MG63 (cell line): ENCODE measurements at regions not wholly inside any gene's neighbourhood (a gene's known extent, or its start where the extent isn't known, plus 50 kb on each side); places are given as distances from the start of the nearest gene placed in this dataset.

Experiments used
- DNase-seq: peaks from one replicate; pipeline ENCODE4 v3.0.0-alpha.2; 2020
- H3K27me3 ChIP-seq: fragments of 250-450 bp; sonication (Bioruptor Pico); 2 replicates; pipeline ENCODE4 v1.5.1; 2020; ENCODE audit warnings: mild to moderate bottlenecking, moderate library complexity
- H3K36me3 ChIP-seq: fragments of 250-450 bp; sonication (Bioruptor Pico); 2 replicates; pipeline ENCODE4 v1.5.1; 2020; ENCODE audit warnings: mild to moderate bottlenecking, moderate library complexity
- H3K4me3 ChIP-seq: fragments of 250-450 bp; sonication (Bioruptor Pico); 2 replicates; pipeline ENCODE4 v1.5.1; 2020; ENCODE audit warnings: mild to moderate bottlenecking, moderate library complexity
- H3K9me3 ChIP-seq: fragments of 250-450 bp; sonication (Bioruptor Pico); 2 replicates; pipeline ENCODE4 v1.5.1; 2020; ENCODE audit warnings: mild to moderate bottlenecking, moderate library complexity

DNA sequence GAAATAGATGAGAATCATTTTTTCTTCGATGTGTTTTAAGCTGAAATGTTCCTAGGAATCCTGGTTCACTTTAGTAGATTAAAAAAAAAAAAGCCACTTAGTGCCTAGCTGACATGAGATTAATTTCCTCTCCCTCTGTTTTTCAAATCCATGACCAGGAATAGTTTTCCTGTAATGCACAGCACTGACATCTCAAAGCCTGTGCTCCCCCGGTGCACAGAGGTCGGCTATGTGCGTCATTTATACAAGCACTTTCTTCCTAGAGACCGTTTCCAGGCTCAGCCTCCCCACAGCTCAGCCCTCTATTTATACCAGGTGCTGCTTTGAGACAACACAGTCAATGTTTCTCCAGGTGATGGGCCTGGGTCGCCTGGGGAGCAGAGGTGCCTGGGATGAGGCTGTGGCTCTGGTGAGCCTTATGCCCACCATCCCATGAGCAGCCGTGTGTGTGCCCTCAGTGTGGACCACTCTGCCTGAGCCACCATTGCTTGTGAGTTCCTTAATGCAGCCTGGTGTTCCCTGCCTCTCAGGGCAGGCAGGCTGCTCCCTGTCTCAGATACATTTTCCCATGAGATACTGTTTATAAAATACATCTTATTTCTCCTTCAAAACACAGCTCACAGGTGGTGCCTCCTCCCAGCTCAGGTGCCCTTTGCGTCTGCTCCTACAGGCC, 515.7 kb upstream of the HS6ST1 start:
- H3K27me3 ChIP-seq, result no peaks in the 10 kb centered on the region
- DNase-seq, result no peak
- no peaks in the 10 kb centered on the region for H3K9me3 ChIP-seq
- H3K36me3 ChIP-seq, result no peaks in the 10 kb centered on the region
- H3K4me3 ChIP-seq, result no peak overlapping the region

GRCh38 chr2:128834880-128835252, 516.2 kb upstream of the HS6ST1 start:
- no peak for DNase-seq
- Histone ChIP-seq H3K4me3 (no peak overlapping the region), H3K27me3 (no peaks in the 10 kb centered on the region), H3K9me3 (no peaks in the 10 kb centered on the region), H3K36me3 (no peaks in the 10 kb centered on the region)

DNA sequence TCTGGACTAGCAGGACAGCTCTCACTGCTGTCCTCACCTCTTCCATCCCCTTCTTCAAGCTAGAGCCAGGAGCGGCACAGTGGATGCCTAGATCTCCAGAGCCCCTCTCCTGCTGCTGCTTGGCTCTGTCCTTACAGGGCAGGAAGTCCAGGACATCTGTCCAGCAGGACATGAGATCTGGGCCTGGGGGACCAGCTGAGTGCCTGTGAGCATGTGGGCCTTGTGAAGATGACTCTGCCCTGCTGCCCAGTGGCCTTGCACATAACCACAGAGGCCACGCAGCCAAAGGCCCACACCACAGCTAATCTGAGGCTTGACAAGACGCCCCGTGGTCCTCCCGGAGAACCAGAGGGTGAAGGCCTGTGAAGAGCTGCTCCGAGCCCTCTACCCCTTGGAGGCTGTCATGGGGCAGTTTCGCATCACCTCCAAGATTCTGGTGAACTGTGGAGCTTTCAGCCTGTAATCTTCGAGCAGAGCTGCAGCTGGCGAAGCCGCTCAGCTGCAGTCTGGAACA, 516.7 kb upstream of the HS6ST1 start:
- Histone ChIP-seq H3K4me3 (no peak overlapping the region), H3K9me3 (no peaks in the 10 kb centered on the region), H3K27me3 (no peaks in the 10 kb centered on the region), H3K36me3 (no peaks in the 10 kb centered on the region)
- DNase-seq, result no peak

DNA sequence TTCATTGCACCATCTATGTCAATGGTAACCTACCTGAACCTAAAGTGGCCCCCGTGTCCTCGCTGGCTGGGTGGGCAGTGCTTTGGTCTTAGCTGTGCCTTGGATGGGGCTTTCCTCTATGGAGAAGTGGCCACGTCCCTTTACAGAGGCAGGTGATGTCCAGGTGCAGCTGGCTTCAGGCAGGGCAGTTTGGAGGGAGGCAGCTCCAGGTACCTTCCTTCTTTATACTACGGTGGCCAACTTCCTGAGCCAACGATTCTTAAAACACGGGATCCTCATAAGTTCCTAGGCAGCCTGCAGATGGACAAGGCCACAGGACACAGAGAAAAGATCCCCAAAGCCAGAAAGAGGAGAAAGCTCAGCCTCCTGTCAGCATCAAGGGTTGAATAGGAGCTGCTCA, 517.3 kb upstream of the HS6ST1 start:
- H3K27me3 ChIP-seq, result no peaks in the 10 kb centered on the region
- no peaks in the 10 kb centered on the region for H3K9me3 ChIP-seq
- H3K36me3 ChIP-seq, result no peaks in the 10 kb centered on the region
- no peak for DNase-seq
- no peak overlapping the region for H3K4me3 ChIP-seq

DNA sequence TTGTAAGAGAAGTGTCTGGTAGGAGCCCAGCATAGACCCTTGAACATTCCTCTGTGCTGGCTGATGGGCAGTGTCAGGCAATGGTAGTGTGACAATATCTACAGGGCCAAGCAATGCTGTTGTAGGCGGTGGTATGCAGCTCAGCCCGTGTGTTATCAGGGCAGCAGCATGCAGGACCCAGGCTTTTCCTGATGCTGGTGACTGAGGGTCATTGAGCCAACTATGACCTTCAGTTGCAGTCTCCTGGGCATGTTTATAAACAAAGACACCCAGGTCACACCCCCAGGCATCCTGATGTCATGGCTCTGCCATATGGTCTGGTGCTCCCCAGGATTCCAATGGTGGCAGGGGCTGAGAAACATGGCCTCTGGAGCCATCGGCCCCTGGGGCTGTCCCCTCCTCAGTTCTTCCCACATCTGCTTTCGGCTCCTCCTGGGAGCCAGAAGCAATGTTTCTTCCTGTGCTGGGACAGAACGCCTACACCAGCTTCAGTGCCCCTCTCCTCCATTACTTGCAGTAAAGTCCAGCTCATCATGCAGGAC, 518.0 kb upstream of the HS6ST1 start:
- no peak overlapping the region for H3K4me3 ChIP-seq
- no peak for DNase-seq

DNA sequence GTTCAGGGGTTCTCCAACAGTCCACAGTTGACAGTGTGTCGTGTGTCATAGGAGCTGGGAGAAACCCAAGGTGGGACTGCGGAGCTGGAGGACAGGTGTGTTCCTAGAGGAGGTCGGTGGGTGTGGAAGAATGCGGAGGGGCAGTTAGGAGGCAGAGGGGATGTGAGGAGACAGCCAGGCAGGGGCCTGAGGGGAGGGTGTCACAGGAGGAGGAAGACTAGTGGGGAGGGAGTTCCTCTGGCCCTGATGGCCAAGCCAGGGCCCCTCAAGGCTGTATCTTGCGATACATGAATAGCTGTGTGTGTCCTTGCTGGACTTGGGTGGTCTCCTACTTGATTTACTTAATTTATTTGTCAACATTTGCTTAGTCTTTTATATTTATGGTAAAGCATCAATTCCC, 519.6 kb upstream of the HS6ST1 start:
- DNase-seq, result no peak
- no peak overlapping the region for H3K4me3 ChIP-seq
- H3K27me3 ChIP-seq, result no peaks in the 10 kb centered on the region
- H3K36me3 ChIP-seq, result no peaks in the 10 kb centered on the region
- no peaks in the 10 kb centered on the region for H3K9me3 ChIP-seq

More for the DNA sequence above, 518.0 kb upstream of the HS6ST1 start:
- no peaks in the 10 kb centered on the region for H3K9me3 ChIP-seq
- H3K36me3 ChIP-seq, result no peaks in the 10 kb centered on the region
- H3K27me3 ChIP-seq, result no peaks in the 10 kb centered on the region

- no peaks in the 10 kb centered on the region for H3K9me3 ChIP-seq
- no peak overlapping the region for H3K4me3 ChIP-seq
- no peaks in the 10 kb centered on the region for H3K27me3 ChIP-seq
Measured at GRCh38 chr2:128841803-128842202, 523.1 kb upstream of the HS6ST1 start.

DNA sequence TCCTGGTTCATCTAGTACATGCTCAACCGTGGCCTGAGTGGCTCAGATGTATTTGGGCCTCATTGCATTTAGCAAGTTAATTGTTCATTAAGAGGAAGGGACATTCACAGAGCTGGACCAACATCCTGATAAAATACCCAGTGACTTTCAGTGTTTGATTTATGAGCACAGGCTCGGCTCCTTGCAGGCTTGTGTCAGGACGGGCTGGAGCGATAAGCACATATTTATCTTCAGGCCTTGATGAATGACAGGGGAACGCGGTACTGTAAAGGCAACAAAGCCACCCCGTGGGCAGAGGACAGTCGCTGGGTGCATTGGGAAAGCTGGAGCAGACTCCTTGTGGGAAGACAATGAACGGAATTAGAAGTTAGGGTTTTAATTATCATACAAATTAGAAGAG, 548.6 kb upstream of the HS6ST1 start:
- no peak for DNase-seq
- no peaks in the 10 kb centered on the region for H3K9me3 ChIP-seq
- H3K36me3 ChIP-seq, result no peaks in the 10 kb centered on the region
- H3K27me3 ChIP-seq, result no peaks in the 10 kb centered on the region
- no peak overlapping the region for H3K4me3 ChIP-seq

More at GRCh38 chr2:128841803-128842202, 523.1 kb upstream of the HS6ST1 start:
- DNase-seq, result no peak
- no peaks in the 10 kb centered on the region for H3K36me3 ChIP-seq

DNA sequence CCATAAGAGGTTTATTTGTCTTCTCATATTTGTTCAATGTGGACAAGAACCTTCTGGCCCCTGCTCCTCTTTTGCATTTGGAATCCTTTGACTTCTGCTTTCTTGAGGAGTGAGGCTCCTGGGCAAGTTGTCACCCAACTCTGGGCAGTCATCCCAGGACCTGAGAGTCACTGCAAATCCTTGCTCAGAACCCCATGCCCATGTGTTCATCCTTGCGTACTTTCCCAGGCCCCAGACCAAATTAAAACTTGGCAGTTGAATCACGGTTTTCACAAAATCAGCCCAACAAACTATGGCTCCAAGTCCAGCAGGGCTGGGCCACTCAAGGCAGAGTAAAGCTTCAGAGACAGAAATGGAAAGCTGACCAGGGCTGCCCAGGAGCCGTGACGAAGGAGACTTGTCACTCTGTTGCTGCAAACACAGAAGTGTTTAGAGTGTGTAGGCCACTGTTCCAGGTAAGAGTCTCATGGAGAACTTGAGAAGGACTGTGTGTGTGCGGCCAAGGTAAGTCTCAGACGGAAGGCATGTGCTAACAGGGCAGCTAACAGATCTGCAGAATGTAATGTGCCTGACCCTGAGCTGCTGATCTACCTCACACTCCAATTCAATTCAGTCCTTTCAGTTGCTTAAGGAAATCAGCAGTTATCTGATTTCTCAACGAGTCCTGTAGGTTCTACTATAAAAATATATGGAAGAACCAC, 549.4 kb upstream of the HS6ST1 start:
- H3K9me3 ChIP-seq, result no peaks in the 10 kb centered on the region
- no peaks in the 10 kb centered on the region for H3K36me3 ChIP-seq
- DNase-seq, result no peak
- H3K27me3 ChIP-seq, result no peaks in the 10 kb centered on the region
- no peak overlapping the region for H3K4me3 ChIP-seq

GRCh38 chr2:128868686-128869551, 550.3 kb upstream of the HS6ST1 start:
- DNase-seq, result peak; percentile 79
- Histone ChIP-seq H3K4me3 (no peak overlapping the region), H3K9me3 (no peaks in the 10 kb centered on the region), H3K27me3 (no peaks in the 10 kb centered on the region), H3K36me3 (no peaks in the 10 kb centered on the region)

GRCh38 chr2:128874608-128875007, 555.9 kb upstream of the HS6ST1 start:
- Histone ChIP-seq H3K9me3 (no peaks in the 10 kb centered on the region), H3K36me3 (no peaks in the 10 kb centered on the region), H3K4me3 (no peak overlapping the region), H3K27me3 (no peaks in the 10 kb centered on the region)
- no peak for DNase-seq

GRCh38 chr2:128876986-128877983, 558.6 kb upstream of the HS6ST1 start:
- Histone ChIP-seq H3K36me3 (no peaks in the 10 kb centered on the region), H3K4me3 (no peak overlapping the region), H3K9me3 (no peaks in the 10 kb centered on the region), H3K27me3 (no peaks in the 10 kb centered on the region)
- DNase-seq, result no peak

GRCh38 chr2:128879161-128879560, 560.5 kb upstream of the HS6ST1 start:
- DNase-seq, result no peak
- Histone ChIP-seq H3K27me3 (no peaks in the 10 kb centered on the region), H3K36me3 (no peaks in the 10 kb centered on the region), H3K4me3 (no peak overlapping the region), H3K9me3 (no peaks in the 10 kb centered on the region)

- no peak overlapping the region for H3K4me3 ChIP-seq
- H3K9me3 ChIP-seq, result no peaks in the 10 kb centered on the region
- H3K36me3 ChIP-seq, result no peaks in the 10 kb centered on the region
- no peak for DNase-seq
- no peaks in the 10 kb centered on the region for H3K27me3 ChIP-seq
Measured at GRCh38 chr2:128894896-128895295, 576.2 kb upstream of the HS6ST1 start.

- H3K27me3 ChIP-seq, result no peaks in the 10 kb centered on the region
Measured at GRCh38 chr2:128901572-128902391, 583.1 kb upstream of the HS6ST1 start.

More at GRCh38 chr2:128901572-128902391, 583.1 kb upstream of the HS6ST1 start:
- no peak for DNase-seq
- Histone ChIP-seq H3K36me3 (no peaks in the 10 kb centered on the region), H3K4me3 (no peak overlapping the region), H3K9me3 (no peaks in the 10 kb centered on the region)
